Stimulated activated CD8-positive, alpha-beta memory T cell treated with anti-CD3 and anti-CD28 coated beads, Interleukin-4, amount 100 ng/mL, for 24 hours (primary cell): ENCODE measurements at regions not wholly inside any gene's neighbourhood (a gene's known extent, or its start where the extent isn't known, plus 50 kb on each side); places are given as distances from the start of the nearest gene placed in this dataset.
A peak's percentile ranks its signal among the peaks of the same experiment; 100 is the strongest.
"Not testable (repeated sequence)": the region's sequence is repeated elsewhere in the genome, so short reads cannot be mapped to it uniquely, and the experiment has no call there.

Source experiments
- DNase-seq: peaks from one replicate; pipeline ENCODE4 v3.0.0-alpha.2; 2020; ENCODE audit warnings: low read depth

GRCh38 chr17:77086433-77087010, 54.2 kb upstream of the SEC14L1 start:
- peak; percentile 75 for DNase-seq

- DNase-seq = no peak
Observed at GRCh38 chr17:77087650-77088454, 52.9 kb upstream of the SEC14L1 start.

GRCh38 chr17:77088455-77089123, 52.2 kb upstream of the SEC14L1 start:
- DNase-seq = peak; percentile 84

- no peak for DNase-seq
Observed at GRCh38 chr17:77089124-77089490, 51.7 kb upstream of the SEC14L1 start.

GRCh38 chr17:77089949-77090348, 50.8 kb upstream of the SEC14L1 start:
- DNase-seq = not testable (repeated sequence)

GRCh38 chr17:77090476-77090875, 50.3 kb upstream of the SEC14L1 start:
- no peak for DNase-seq
